CD14-positive monocyte (primary cell): ENCODE measurements at regions not wholly inside any gene's neighbourhood (a gene's known extent, or its start where the extent isn't known, plus 50 kb on each side); places are given as distances from the start of the nearest gene placed in this dataset.

Source experiments
- DNase-seq, 3 donors: peaks; one replicate each; pipeline ENCODE4 v3.0.0-alpha.2; 2011 to 2022
- H2AFZ ChIP-seq: 2 replicates; pipeline ENCODE4 v1.6.0; 2012; ENCODE audit warnings: mild to moderate bottlenecking, low read depth, low read length, inconsistent platforms; ENCODE audit not compliant: insufficient read depth, poor library complexity, severe bottlenecking
- H3K27ac ChIP-seq, 2 donors: 1 replicate in 1 of 2; 2 replicates in 1 of 2; pipeline ENCODE4 v1.5.1; 2012 to 2013; ENCODE audit warnings: low read length in 2 of 2, control low read depth in 1 of 2, inconsistent platforms in 1 of 2, low read depth in 1 of 2, mild to moderate bottlenecking in 1 of 2
- H3K27me3 ChIP-seq, 2 donors: one replicate each; pipeline versions ENCODE4 v1.6.0 to v1.6.1; 2011 to 2013; ENCODE audit warnings: low read length in 2 of 2; ENCODE audit not compliant: control insufficient read depth in 2 of 2, insufficient read depth in 2 of 2
- H3K36me3 ChIP-seq, 2 donors: replicated peaks in 1 of 2; 1 replicate in 1 of 2; 2 replicates in 1 of 2; pipeline versions ENCODE4 v1.5.1 to v1.6.1; 2012 to 2013; ENCODE audit warnings: low read length in 2 of 2, control low read depth in 1 of 2, inconsistent platforms in 1 of 2, mild to moderate bottlenecking in 1 of 2; ENCODE audit not compliant: insufficient read depth in 2 of 2, control insufficient read depth in 1 of 2
- H3K4me1 ChIP-seq, 2 donors: 1 replicate in 1 of 2; 2 replicates in 1 of 2; pipeline versions ENCODE4 v1.5.1 to v1.6.1; 2012 to 2013; ENCODE audit warnings: low read length in 2 of 2, control low read depth in 1 of 2, inconsistent platforms in 1 of 2, mild to moderate bottlenecking in 1 of 2, moderate library complexity in 1 of 2; ENCODE audit not compliant: insufficient read depth in 2 of 2, control insufficient read depth in 1 of 2
- H3K4me2 ChIP-seq: replicated peaks from 2 replicates; pipeline ENCODE3; 2012; ENCODE audit warnings: low read length, moderate library complexity, mild to moderate bottlenecking; ENCODE audit not compliant: poor library complexity, severe bottlenecking; ENCODE audit errors: extremely low read depth
- H3K4me3 ChIP-seq, 3 experiments: fragments of 200-600 bp in 1 of 3; sonication (generic) in 1 of 3; replicated peaks in 1 of 3; 1 replicate in 2 of 3; 2 replicates in 1 of 3; pipeline ENCODE4 v1.5.1; 2011 to 2013; ENCODE audit warnings: low read length in 3 of 3, mild to moderate bottlenecking in 3 of 3, control low read depth in 2 of 3, low read depth in 2 of 3, inconsistent platforms in 1 of 3, moderate library complexity in 1 of 3
- H3K79me2 ChIP-seq: 2 replicates; pipeline ENCODE4 v1.6.0; 2012; ENCODE audit warnings: mild to moderate bottlenecking, control low read depth, inconsistent platforms, low read length, moderate library complexity; ENCODE audit not compliant: insufficient read depth
- H3K9ac ChIP-seq: 2 replicates; pipeline ENCODE4 v1.6.0; 2017; ENCODE audit warnings: low read length, mild to moderate bottlenecking; ENCODE audit not compliant: insufficient read depth, poor library complexity, severe bottlenecking
- H3K9me3 ChIP-seq, 2 donors: replicated peaks in 1 of 2; 1 replicate in 1 of 2; 2 replicates in 1 of 2; pipeline versions ENCODE4 v1.5.1 to v1.6.1; 2012 to 2013; ENCODE audit warnings: low read length in 2 of 2, control low read depth in 1 of 2; ENCODE audit not compliant: control insufficient read depth in 1 of 2, insufficient read depth in 1 of 2
- H4K20me1 ChIP-seq: 2 replicates; pipeline ENCODE4 v1.6.0; 2012; ENCODE audit warnings: mild to moderate bottlenecking, low read length, control low read depth, moderate library complexity; ENCODE audit not compliant: insufficient read depth
- H3K27ac Mint-ChIP-seq, 7 donors: one replicate each; pipeline ENCODE4 v1.8.0; 2020; ENCODE audit warnings: mild to moderate bottlenecking in 7 of 7, mixed read lengths in 7 of 7, moderate library complexity in 6 of 7, inconsistent platforms in 2 of 7
- H3K27me3 Mint-ChIP-seq, 3 donors: one replicate each; pipeline ENCODE4 v1.8.0; 2021 to 2022; ENCODE audit warnings: low read depth in 3 of 3, mild to moderate bottlenecking in 3 of 3, mixed read lengths in 3 of 3, moderate library complexity in 3 of 3, inconsistent platforms in 1 of 3
- H3K36me3 Mint-ChIP-seq, 2 donors: one replicate each; pipeline ENCODE4 v1.8.0; 2020; ENCODE audit warnings: mixed read lengths in 2 of 2, inconsistent platforms in 1 of 2, mild to moderate bottlenecking in 1 of 2
- H3K4me1 Mint-ChIP-seq: one replicate; pipeline ENCODE4 v1.8.0; 2020; ENCODE audit warnings: mild to moderate bottlenecking, mixed read lengths
- H3K4me3 Mint-ChIP-seq, 2 donors: one replicate each; pipeline ENCODE4 v1.8.0; 2020; ENCODE audit warnings: mild to moderate bottlenecking in 2 of 2, mixed read lengths in 2 of 2, moderate library complexity in 1 of 2
- H3K9me3 Mint-ChIP-seq, 7 donors: one replicate each; pipeline ENCODE4 v1.8.0; 2020 to 2022; ENCODE audit warnings: mixed read lengths in 7 of 7, mild to moderate bottlenecking in 6 of 7, moderate library complexity in 6 of 7, inconsistent platforms in 2 of 7
- CTCF ChIP-seq: fragments of 200-600 bp; IDR thresholded peaks from one replicate; pipeline ENCODE4 v1.8.0; 2022; ENCODE audit warnings: antibody characterized with exemption, mild to moderate bottlenecking
- WGBS: methylation state at CpG from one replicate; pipeline ENCODE4 v1.1.5; 2013; ENCODE audit warnings: missing lambda C conversion rate; ENCODE audit not compliant: insufficient coverage; 5-methylcytosine and 5-hydroxymethylcytosine counted together
- intact Hi-C, 2 donors: fragments of 100-400 bp; cut with micrococcal nuclease; formaldehyde crosslinking; loops; one replicate each; pipeline versions ENCODE4 v1.15.0 to v1.15.1; 2023

- intact Hi-C loops = loop anchor here (2.0 to 10.0 kb wide), 2 partner anchors 82 to 140 kb away; no protein-coding TSS in a partner anchor
- H3K27ac ChIP-seq = peak overlapping the region; percentile 88 to 96
- no peaks in the 10 kb centered on the region for H4K20me1 ChIP-seq
- WGBS = 1% methylated on average over 26 of the region's 29 CpGs
- peak; percentile 98 for TF ChIP-seq CTCF
- peaks cover 0 to 8% (median 0%) of the 10 kb centered on the region in 3 donors for H3K27me3 Mint-ChIP-seq
- peak overlapping the region; percentile 86 to 94 (median 92) for H3K27ac Mint-ChIP-seq
- H3K4me3 Mint-ChIP-seq = peak overlapping the region; percentile 80 to 89
- peak overlapping the region; percentile 94 for H3K4me2 ChIP-seq
- H3K79me2 ChIP-seq = no peaks in the 10 kb centered on the region
- peaks cover 50 to 52% of the 10 kb centered on the region in 2 donors for H3K4me1 ChIP-seq
- no peaks in the 10 kb centered on the region for H3K36me3 Mint-ChIP-seq
- H2AFZ ChIP-seq = peak overlapping the region; percentile 94
- H3K4me3 ChIP-seq = peak overlapping the region; percentile 46 to 75 (median 57)
- H3K4me1 Mint-ChIP-seq = peaks cover 53% of the 10 kb centered on the region
- H3K9ac ChIP-seq = peak overlapping the region; percentile 78
- peak; percentile 69 to 91 (median 91) for DNase-seq
- H3K36me3 ChIP-seq = no peaks in the 10 kb centered on the region
- H3K9me3 ChIP-seq = no peaks in the 10 kb centered on the region
- no peaks in the 10 kb centered on the region for H3K27me3 ChIP-seq
- H3K9me3 Mint-ChIP-seq = peaks cover 0 to 2% (median 0%) of the 10 kb centered on the region in 7 donors
Observed at GRCh38 chr17:37844158-37844976, 79.8 kb upstream of the TBC1D3K start.

DNA sequence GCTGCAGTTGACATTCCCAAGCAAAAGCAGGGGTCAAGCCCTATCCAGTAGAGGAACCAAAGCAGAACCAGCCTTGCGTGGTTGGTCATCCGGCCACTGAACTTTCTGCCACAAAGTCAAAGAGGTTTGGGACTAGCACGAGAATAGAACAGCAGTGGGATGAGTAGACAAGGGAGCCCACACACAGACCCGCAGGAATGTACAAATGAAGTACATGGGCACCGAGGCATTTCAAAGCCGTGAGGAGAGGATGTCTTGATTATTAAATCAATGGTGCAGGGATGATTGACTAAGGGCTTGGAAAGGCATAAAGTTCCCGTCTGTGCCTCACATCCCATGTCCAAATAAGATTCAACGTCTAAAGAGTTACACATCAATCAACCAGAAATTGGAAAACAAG lies 81.8 kb upstream of the TBC1D3K start:
- no peak for TF ChIP-seq CTCF
- H2AFZ ChIP-seq = no peak overlapping the region
- peak overlapping the region in 1 of 2 donors; percentile 96 for H3K27ac ChIP-seq
- Mint-ChIP-seq H3K4me1 (peaks cover 45% of the 10 kb centered on the region), H3K27ac (peak overlapping the region in 4 of 7 donors; percentile 31 to 73 (median 60)), H3K27me3 (peaks cover 3 to 10% (median 5%) of the 10 kb centered on the region in 3 donors), H3K9me3 (no peaks in the 10 kb centered on the region), H3K4me3 (no peak overlapping the region), H3K36me3 (no peaks in the 10 kb centered on the region)
- no peaks in the 10 kb centered on the region for H3K27me3 ChIP-seq
- no peak overlapping the region for H3K9ac ChIP-seq
- H3K36me3 ChIP-seq = no peaks in the 10 kb centered on the region
- intact Hi-C loops = loop anchor here (10.0 kb wide), 1 partner anchor 138 kb away; no protein-coding TSS in a partner anchor
- WGBS = 100% methylated on average over 5 of the region's 8 CpGs
- H3K9me3 ChIP-seq = no peaks in the 10 kb centered on the region
- peaks cover 43 to 48% of the 10 kb centered on the region in 2 donors for H3K4me1 ChIP-seq
- H3K79me2 ChIP-seq = no peaks in the 10 kb centered on the region
- H3K4me3 ChIP-seq = no peak overlapping the region
- H3K4me2 ChIP-seq = no peak overlapping the region
- no peak for DNase-seq
- no peaks in the 10 kb centered on the region for H4K20me1 ChIP-seq
